NCI-H1417 (cell line): ENCODE measurements at regions not wholly inside any gene's neighbourhood (a gene's known extent, or its start where the extent isn't known, plus 50 kb on each side); places are given as distances from the start of the nearest gene placed in this dataset.
"Not testable (repeated sequence)": the region's sequence is repeated elsewhere in the genome, so short reads cannot be mapped to it uniquely, and the experiment has no call there.

Source experiments
- DNase-seq, 3 experiments: peaks; one replicate each; lab custom pipeline; 2025; lab: John Stamatoyannopoulos, UW

- DNase-seq: no peak
Observed at GRCh38 chr6:93962566-93962965, 543.2 kb upstream of the EPHA7 start.

DNA sequence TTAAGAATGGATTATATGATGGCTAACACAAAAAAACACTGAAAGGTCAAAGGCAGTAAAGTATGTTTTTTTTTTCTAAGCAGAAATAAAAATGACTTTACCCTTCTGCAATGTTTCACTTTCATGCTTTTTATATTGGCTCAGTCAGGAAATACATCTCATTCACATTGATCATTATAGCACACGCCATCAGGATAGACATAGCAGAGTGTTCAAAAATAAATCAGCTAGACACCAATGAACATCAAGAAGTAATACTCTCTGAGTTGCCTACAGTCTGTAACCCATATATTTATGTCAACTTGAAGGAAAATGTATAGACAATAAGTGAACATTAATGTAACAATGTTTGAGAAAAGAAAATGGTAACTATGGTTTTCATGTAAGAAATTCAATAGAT lies 535.2 kb upstream of the EPHA7 start:
- no peak for DNase-seq

DNA sequence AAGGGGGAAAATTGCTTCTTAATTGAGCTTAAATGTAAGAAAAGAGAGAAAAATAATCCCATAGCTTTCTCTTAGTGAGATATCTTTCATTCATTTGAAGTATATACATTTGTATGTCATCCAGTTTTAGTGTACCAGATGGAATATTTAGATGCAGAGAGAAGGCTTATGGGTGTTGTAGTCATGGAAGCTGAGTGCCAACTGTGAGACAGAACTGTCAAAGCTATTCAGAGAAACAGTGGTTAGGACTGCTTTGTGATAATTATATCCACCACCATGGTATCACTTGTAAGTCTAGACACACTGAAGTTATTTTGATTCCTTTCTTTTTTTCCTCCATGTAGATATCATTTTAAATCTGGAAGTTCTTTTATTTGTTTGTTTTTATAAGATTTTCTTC lies 524.3 kb upstream of the EPHA7 start:
- DNase-seq: no peak

DNA sequence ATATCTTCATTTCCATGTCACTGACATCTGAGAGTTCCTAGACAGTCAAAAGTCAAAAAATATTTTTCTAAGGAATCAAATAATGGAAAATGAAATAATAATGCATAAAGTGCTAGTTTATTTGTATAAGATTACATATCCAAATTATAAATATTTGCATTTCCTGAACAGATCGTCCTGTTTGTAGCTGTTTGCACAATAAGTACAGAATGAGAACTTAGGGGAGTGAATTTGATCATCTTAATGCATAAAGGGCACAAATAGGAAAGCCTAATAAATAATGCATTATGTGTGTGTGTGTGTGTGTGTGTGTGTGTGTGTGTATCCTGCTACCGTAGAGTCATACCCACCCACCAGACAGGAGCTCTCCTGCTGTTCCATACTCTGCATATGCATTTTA lies 521.0 kb upstream of the EPHA7 start:
- DNase-seq: no peak

DNA sequence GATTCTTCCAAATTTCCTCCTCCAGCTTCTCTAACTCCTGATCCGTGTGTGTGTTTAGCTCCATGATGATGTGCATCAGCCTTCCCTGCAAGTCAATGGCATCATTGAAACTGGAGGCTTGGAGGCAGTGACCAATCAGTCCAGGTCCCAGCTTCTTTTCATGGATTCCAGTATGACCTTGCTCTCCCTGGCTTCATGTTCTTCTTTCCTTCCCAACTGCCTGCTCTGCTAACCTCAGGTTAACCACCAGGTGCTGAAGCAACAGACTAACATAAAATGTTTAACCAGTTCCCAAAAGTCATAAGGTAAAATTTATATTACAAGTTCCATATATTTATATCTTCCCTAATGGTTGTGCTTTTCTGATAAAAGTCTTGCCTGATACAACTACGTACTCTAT lies 512.8 kb upstream of the EPHA7 start:
- no peak for DNase-seq

DNA sequence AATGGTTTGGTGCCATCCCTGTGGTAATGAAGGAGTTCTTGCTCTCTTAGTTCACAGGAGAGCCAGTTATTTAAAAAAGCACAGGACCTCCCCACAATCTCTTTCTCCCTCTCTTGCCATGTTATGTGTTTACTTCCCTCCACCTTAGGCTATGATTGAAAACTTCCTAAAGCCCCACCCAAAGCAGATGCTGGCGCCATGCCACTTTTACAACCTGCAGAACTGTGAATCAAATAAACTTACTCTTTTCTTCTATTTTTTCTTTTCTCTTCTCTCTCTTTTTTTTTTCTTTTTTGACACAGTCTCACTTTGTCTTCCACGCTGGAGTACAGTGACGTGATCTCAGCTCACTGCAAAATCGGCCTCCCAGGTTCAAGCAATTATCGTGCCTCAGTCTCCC lies 508.4 kb upstream of the EPHA7 start:
- DNase-seq: no peak

GRCh38 chr6:93919365-93919764 lies 500.0 kb upstream of the EPHA7 start:
- no peak for DNase-seq

GRCh38 chr6:93918258-93918657 lies 498.9 kb upstream of the EPHA7 start:
- DNase-seq: no peak

GRCh38 chr6:93917216-93917615 lies 497.9 kb upstream of the EPHA7 start:
- DNase-seq: no peak

- no peak for DNase-seq
Observed at GRCh38 chr6:93916716-93917115, 497.4 kb upstream of the EPHA7 start.

DNA sequence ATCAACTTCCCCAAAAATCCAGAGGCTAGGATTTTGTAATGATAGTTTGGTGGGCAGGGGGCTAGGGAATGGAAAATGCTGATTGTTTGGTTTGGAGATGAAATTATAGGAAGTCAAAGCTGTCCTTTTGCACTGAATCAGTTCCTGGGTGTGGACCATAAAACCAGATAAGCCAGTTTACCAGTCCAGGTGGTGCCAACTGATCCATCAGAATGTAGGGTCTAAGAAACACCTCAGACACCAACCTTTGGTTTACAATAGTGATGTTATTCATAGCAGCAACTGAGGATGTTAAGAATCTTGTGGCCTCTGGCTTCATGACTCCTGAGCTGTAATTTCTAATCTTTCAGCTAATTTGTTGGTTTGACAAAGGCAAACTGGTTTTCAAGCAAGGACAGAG lies 496.6 kb upstream of the EPHA7 start:
- no peak for DNase-seq

DNA sequence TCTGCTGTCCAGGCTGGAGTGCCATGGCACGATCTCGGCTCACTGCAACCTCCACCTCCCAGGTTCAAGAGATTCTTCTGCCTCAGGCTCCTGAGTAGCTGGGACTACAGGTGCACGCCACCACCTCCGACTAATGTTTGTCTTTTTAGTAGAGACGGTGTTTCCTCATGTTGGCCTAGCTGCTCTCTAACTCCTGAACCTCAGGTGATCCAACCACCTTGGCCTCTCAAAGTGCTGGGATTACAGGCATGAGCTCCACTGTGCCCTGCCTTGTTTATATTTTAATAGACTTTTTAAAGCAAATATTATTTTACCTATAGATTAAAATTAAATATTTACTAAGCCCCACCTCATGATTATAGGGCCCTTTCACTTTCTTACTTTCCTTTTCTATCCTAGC lies 483.2 kb upstream of the EPHA7 start:
- no peak for DNase-seq

- no peak for DNase-seq
Observed at GRCh38 chr6:93900142-93900541, 480.8 kb upstream of the EPHA7 start.

GRCh38 chr6:93896081-93896480 lies 476.7 kb upstream of the EPHA7 start:
- DNase-seq: no peak

- DNase-seq: no peak
Observed at GRCh38 chr6:93894521-93894920, 475.2 kb upstream of the EPHA7 start.

- no peak for DNase-seq
Observed at GRCh38 chr6:93889713-93890112, 470.4 kb upstream of the EPHA7 start.

- DNase-seq: no peak
Observed at GRCh38 chr6:93886416-93886815, 467.1 kb upstream of the EPHA7 start.

- DNase-seq: no peak
Observed at GRCh38 chr6:93859971-93860370, 440.6 kb upstream of the EPHA7 start.

DNA sequence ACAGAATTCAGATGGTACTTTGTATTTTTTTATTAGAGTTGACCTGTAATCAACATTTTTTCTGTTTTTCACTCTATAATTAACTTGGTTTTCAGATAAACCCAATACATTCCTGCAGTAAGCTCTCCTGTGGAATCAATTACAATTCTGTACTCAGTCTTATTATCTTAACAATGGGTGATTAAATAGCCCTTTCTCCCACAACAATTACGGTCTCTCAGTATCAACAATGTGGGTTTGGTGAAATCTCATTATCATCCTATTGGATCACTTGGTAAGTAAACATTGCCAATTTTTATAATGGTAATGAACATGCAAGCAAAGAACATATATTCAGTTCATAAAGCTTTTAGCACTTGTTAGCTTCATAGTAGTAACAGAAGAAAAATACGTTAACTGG lies 438.9 kb upstream of the EPHA7 start:
- no peak for DNase-seq

DNA sequence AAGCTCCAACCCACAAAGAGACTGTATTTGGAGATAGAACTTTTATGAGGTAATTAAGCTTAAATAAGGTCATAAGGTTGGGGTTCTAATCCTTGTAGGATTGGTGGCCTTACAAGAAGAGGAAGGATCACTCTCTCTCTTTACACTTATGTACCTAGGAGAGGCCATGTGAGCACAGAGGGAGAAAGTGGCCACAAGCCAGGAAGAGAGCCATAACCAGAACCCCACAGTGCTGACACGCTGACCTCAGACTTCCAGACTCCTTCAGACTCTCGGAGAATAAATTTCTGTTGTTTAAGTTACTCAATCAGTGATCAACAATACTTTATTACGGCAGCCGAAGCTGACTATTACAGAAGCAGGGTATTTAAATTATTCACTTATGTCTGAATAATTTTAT lies 430.5 kb upstream of the EPHA7 start:
- DNase-seq: peak in 1 of 3 experiments; percentile 18

DNA sequence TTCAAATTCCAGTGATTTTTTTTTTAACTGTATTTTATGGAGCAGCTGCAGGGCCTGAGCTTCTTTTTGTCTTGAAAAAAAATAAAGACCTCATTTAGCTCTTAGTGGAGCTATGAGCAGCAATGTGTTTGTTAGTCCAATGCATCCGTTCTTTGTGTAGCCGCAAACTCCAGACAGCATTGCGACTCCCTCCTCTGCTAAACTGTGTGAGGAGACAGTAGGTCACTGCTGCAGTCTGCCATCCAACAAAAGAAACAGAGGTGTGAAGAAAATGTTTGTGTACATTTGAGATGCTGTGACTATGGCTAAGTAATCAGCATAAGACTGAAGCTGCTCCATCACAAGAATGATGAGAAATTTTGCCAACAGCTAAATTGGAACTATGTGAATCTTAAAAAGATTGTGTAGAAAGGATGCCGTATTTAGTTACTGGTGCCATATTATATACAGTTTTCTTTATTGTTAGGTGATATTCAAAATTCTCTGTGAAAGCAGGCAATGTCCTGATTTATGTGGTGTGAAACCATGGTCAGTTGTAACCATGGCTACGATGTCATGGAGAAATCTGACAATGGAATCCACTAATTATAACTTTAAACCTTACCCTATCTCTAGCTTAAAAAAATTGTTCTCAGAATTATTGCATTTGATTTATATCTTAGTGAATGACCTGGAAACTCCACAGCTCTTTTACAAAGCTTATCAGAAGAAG lies 428.8 kb upstream of the EPHA7 start:
- DNase-seq: peak in 2 of 3 experiments; percentile 28 to 73

DNA sequence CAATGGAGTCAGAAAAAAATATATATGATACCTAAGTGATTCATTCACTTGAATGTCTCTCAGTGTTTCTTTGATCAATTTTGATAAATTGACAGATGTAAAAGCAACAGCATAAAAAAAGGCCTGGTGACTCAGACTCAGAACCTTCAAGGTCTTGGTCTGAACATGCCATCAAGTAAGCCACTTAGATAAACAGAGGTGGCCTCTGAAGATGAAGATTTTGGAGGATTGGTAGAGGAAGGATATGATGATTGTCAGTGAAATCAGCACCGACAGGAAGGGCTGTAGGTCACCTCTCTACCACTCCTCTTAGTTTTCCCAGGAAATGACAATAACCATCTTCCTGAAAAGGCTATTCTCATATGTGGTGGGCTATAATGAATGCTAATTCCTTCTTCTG lies 422.8 kb upstream of the EPHA7 start:
- no peak for DNase-seq

DNA sequence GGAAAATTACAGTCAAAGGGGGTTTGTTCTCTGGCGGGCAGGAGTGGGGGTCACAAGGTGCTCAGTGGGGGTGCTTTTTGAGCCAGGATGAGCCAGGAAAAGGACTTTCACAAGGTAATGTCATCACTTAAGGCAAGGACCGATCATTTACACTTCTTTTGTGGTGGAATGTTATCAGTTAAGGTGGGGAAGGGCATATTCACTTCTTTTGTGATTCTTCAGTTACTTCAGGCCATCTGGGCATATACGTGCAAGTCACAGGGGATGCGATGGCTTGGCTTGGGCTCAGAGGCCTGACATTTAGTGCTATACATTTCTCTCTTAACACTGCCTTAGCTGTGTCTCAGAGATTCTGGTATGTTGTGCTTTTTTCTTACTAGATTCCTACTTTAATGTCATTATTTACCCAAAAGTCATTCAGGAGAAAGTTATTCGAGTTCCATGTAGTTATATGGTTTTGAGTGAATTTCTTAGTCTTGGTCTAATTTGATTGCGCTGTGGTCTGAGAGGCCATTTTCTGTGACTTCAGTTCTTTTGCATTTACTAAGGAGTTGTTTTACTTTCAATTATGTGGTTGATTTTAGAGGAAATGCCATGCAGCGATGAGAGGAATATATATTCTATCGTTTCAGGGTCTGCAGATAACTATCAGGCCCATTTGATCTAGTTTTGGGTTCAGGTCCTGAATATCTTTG lies 416.2 kb upstream of the EPHA7 start:
- DNase-seq: not testable (repeated sequence)

GRCh38 chr6:93835026-93835425 lies 415.7 kb upstream of the EPHA7 start:
- DNase-seq: not testable (repeated sequence)
